ENCODE measurements at regions not wholly inside any gene's neighbourhood (a gene's known extent, or its start where the extent isn't known, plus 50 kb on each side); places are given as distances from the start of the nearest gene placed in this dataset.

DNA sequence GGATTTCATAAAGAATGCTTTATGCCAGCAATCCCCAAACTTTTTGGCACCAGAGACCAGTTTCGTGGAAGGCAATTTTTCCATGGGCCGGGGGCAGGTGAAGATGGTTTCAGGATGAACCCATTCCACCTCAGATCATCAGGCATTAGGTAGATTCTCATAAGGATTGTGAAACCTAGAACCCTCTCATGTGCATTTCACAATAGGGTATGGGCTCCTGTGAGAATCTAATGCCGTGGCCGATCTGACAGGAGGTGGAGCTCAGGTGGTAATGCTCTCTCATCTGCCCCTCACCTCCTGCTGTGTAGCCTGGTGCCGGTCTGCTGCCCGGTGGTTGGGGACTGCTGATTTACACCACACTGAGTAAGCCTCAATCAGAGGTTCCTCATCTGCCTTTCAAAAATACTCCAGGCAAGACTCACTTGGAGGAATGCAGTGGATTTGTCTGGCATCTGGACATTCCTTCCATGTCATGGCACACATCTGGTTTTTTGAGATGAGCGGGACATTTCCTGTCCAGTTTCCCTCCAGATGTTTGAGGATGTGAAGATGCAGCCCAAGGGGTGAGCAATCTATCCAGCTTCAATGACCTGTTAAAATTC is 185.8 kb downstream of the VAPA start:
- TF ChIP-seq, protein P1, sequence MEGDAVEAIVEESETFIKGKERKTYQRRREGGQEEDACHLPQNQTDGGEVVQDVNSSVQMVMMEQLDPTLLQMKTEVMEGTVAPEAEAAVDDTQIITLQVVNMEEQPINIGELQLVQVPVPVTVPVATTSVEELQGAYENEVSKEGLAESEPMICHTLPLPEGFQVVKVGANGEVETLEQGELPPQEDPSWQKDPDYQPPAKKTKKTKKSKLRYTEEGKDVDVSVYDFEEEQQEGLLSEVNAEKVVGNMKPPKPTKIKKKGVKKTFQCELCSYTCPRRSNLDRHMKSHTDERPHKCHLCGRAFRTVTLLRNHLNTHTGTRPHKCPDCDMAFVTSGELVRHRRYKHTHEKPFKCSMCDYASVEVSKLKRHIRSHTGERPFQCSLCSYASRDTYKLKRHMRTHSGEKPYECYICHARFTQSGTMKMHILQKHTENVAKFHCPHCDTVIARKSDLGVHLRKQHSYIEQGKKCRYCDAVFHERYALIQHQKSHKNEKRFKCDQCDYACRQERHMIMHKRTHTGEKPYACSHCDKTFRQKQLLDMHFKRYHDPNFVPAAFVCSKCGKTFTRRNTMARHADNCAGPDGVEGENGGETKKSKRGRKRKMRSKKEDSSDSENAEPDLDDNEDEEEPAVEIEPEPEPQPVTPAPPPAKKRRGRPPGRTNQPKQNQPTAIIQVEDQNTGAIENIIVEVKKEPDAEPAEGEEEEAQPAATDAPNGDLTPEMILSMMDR (IDR thresholded peaks at IDR 0.05; ENCODE audit: insufficient read depth in 1 of 2, low read depth in 1 of 2, low read length in 1 of 2, severe bottlenecking in 1 of 2, unreplicated experiment in 1 of 2) = no peak
- Histone ChIP-seq H3K36me3 (ENCODE audit: control insufficient read depth, insufficient read depth, low read length) (no peaks in the 10 kb centered on the region), H3K27me3 (replicated peaks; ENCODE audit: control insufficient read depth, insufficient read depth, low read length) (no peaks in the 10 kb centered on the region), H3K4me1 (no peaks in the 10 kb centered on the region), H3K4me3 (ENCODE audit: low read depth, low read length) (no peak overlapping the region), H3K9me3 (0 out of 2 replicates have a peak, but pooled peaks cover 2% of the 10 kb centered on the region)
- ChIA-PET CTCF (interaction anchor here (0.7 kb wide), 1 partner anchor 49 kb away, joined by 3 read pairs; no protein-coding TSS in a partner anchor), POLR2A (no interaction called here)
- intact Hi-C loops (cut with micrococcal nuclease; ENCODE audit: unreplicated experiment) = no loop called here
- no peak overlapping the region for H3K4me3 Mint-ChIP-seq (ENCODE audit: unreplicated experiment)
- no peaks in the 10 kb centered on the region for H3K9me3 Mint-ChIP-seq (ENCODE audit: unreplicated experiment)
- no peaks in the 10 kb centered on the region for H3K4me1 Mint-ChIP-seq (ENCODE audit: low read depth, unreplicated experiment)
- BruUV-seq (replicated peaks) = no TSS peak
- no peaks in the 10 kb centered on the region for H3K27me3 Mint-ChIP-seq (ENCODE audit: insufficient read depth, unreplicated experiment)
- no peaks in the 10 kb centered on the region for H3K36me3 Mint-ChIP-seq (ENCODE audit: insufficient read depth, unreplicated experiment)
- DNase-seq = no peak
- no peak overlapping the region for H3K27ac Mint-ChIP-seq (ENCODE audit: unreplicated experiment)

DNA sequence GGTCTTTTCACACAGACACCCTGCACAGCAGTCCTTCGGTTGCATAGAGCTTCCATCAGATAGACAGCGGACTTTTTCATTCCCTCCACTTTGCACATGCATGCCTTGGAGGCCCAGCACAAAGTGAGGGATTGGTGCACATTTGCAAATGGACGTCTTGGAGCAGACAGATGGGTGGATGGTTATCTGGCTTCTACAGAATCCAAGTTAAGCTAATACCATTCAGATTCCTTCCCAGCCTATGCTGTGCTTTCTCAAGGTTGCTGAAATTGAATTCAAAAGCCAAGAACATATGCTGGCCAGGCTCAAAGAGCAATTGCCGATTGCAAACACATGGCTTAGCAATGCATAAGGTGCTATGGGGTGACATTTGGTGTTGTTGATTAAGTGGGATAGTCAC is 186.4 kb downstream of the VAPA start:
- Mint-ChIP-seq H3K27ac (ENCODE audit: unreplicated experiment) (no peak overlapping the region), H3K36me3 (ENCODE audit: insufficient read depth, unreplicated experiment) (no peaks in the 10 kb centered on the region), H3K4me1 (ENCODE audit: low read depth, unreplicated experiment) (no peaks in the 10 kb centered on the region), H3K27me3 (ENCODE audit: insufficient read depth, unreplicated experiment) (no peaks in the 10 kb centered on the region), H3K9me3 (ENCODE audit: unreplicated experiment) (peaks cover 4% of the 10 kb centered on the region), H3K4me3 (ENCODE audit: unreplicated experiment) (no peak overlapping the region)
- ChIA-PET CTCF (no interaction called here), POLR2A (no interaction called here)
- TF ChIP-seq, protein P1 (IDR thresholded peaks at IDR 0.05; ENCODE audit: insufficient read depth in 1 of 2, low read depth in 1 of 2, low read length in 1 of 2, severe bottlenecking in 1 of 2, unreplicated experiment in 1 of 2) = no peak
- no peak for DNase-seq
- BruUV-seq (replicated peaks) = no TSS peak
- Histone ChIP-seq H3K9me3 (0 out of 2 replicates have a peak, but pooled peaks cover 3% of the 10 kb centered on the region), H3K4me3 (ENCODE audit: low read depth, low read length) (no peak overlapping the region), H3K27me3 (replicated peaks; ENCODE audit: control insufficient read depth, insufficient read depth, low read length) (no peaks in the 10 kb centered on the region), H3K36me3 (ENCODE audit: control insufficient read depth, insufficient read depth, low read length) (no peaks in the 10 kb centered on the region), H3K4me1 (no peaks in the 10 kb centered on the region)
- intact Hi-C loops (cut with micrococcal nuclease; ENCODE audit: unreplicated experiment) = no loop called here

DNA sequence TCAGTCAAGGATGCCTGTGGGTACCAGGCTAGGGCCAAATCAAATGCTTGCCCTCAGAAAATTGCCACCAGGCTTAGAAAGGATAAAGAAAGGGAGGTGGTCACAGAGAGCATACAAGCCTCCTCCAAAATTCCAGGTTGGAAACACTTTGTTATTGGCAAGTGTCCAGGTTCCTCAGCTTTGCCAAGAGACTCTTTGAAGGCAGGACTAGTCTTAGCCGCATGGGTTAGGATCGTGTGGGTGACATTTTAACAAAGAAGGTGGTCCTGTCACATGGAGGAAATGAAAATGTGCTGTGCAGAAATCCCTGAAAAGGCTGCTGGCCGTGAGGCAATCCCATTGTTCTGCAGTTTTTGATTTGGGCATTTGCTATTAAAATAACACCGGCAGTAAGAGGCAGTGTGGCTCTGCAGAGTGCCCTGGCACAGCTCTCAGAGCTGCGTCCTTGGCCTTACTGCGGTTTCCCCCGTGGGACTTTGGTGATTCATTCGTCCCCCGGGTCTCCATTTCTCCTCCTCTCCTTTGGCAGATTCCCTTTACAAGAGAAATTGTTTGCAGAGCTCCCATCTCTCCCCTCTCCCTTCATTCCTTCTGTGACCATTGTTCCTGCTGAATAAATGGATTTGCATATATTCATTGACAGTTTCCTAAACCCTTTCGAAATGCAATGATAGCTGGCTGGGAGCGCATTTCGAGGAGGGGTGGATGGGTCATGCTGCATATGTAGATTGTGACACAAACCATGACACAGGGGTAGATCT is 187.3 kb downstream of the VAPA start:
- ChIA-PET POLR2A (no interaction called here), CTCF (no interaction called here)
- Histone ChIP-seq H3K9me3 (0 out of 2 replicates have a peak, but pooled peaks cover 3% of the 10 kb centered on the region), H3K27me3 (replicated peaks; ENCODE audit: control insufficient read depth, insufficient read depth, low read length) (no peaks in the 10 kb centered on the region), H3K36me3 (ENCODE audit: control insufficient read depth, insufficient read depth, low read length) (no peaks in the 10 kb centered on the region), H3K4me1 (no peaks in the 10 kb centered on the region), H3K4me3 (ENCODE audit: low read depth, low read length) (no peak overlapping the region)
- H3K27ac Mint-ChIP-seq (ENCODE audit: unreplicated experiment) = no peak overlapping the region
- H3K4me1 Mint-ChIP-seq (ENCODE audit: low read depth, unreplicated experiment) = no peaks in the 10 kb centered on the region
- intact Hi-C loops (cut with micrococcal nuclease; ENCODE audit: unreplicated experiment) = no loop called here
- H3K9me3 Mint-ChIP-seq (ENCODE audit: unreplicated experiment) = peaks cover 9% of the 10 kb centered on the region
- H3K27me3 Mint-ChIP-seq (ENCODE audit: insufficient read depth, unreplicated experiment) = no peaks in the 10 kb centered on the region
- TF ChIP-seq, protein P1 (IDR thresholded peaks at IDR 0.05; ENCODE audit: insufficient read depth in 1 of 2, low read depth in 1 of 2, low read length in 1 of 2, severe bottlenecking in 1 of 2, unreplicated experiment in 1 of 2) = no peak
- DNase-seq = no peak
- BruUV-seq (replicated peaks) = no TSS peak
- H3K36me3 Mint-ChIP-seq (ENCODE audit: insufficient read depth, unreplicated experiment) = no peaks in the 10 kb centered on the region
- no peak overlapping the region for H3K4me3 Mint-ChIP-seq (ENCODE audit: unreplicated experiment)
